Upper lobe of right lung (tissue), 1 donor: ENCODE measurements at regions not wholly inside any gene's neighbourhood (a gene's known extent, or its start where the extent isn't known, plus 50 kb on each side); places are given as distances from the start of the nearest gene placed in this dataset.

Experiments used
- ATAC-seq: fragments of 200-7000 bp; cut with Tn5 transposase; one replicate; pipeline ENCODE4 v1.9.1; 2020; ENCODE audit warnings: mild to moderate bottlenecking, moderate library complexity
- DNase-seq: peaks from one replicate; pipeline ENCODE4 v3.0.0-alpha.2; 2020
- H3K27ac ChIP-seq: fragments of 200-600 bp; one replicate; pipeline ENCODE4 v1.8.0; 2022
- H3K27me3 ChIP-seq: fragments of 200-600 bp; one replicate; pipeline ENCODE4 v1.8.0; 2022; ENCODE audit warnings: mild to moderate bottlenecking
- H3K36me3 ChIP-seq: fragments of 200-600 bp; one replicate; pipeline ENCODE4 v1.8.0; 2022
- H3K4me1 ChIP-seq: fragments of 200-600 bp; one replicate; pipeline ENCODE4 v1.8.0; 2022
- H3K4me3 ChIP-seq: fragments of 200-600 bp; one replicate; pipeline ENCODE4 v1.8.0; 2022; ENCODE audit warnings: mild to moderate bottlenecking
- H3K9me3 ChIP-seq: fragments of 200-600 bp; one replicate; pipeline ENCODE4 v1.8.0; 2022
- intact Hi-C: fragments of 100-400 bp; cut with DNase I; formaldehyde crosslinking; loops from one replicate; pipeline ENCODE4 v1.11.0; 2022
- TF ChIP-seq, protein P1 (sequence below): fragments of 200-600 bp; IDR thresholded peaks from one replicate; pipeline ENCODE4 v1.8.0; 2022; ENCODE audit warnings: antibody characterized with exemption
- donor health status: DM: no; HTN: yes; CAD: no; lungs with severe emphysema.

DNA sequence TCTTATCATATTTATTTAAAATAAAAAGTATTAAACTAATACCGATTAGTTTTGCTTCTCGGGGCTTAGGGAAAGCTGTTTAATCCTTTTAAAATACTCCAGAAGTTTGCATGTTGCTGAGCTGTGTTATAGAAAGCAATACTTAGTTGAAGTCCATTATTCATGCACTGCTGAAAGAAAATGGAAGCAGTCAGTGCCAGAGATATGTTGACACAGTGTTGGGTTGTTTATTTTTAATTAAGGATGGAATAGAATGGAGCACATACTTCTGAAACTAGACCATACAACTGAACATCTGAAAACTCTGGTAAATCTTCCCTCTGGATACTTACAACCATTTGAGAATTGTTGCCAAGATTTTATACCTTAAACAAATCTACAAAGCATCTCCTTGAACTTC lies 282.7 kb upstream of the CCDC179 start:
- ATAC-seq (no peak), DNase-seq (no peak)
- Histone ChIP-seq H3K27me3 (no peaks in the 10 kb centered on the region), H3K9me3 (no peaks in the 10 kb centered on the region), H3K27ac (no peak overlapping the region), H3K4me3 (no peak overlapping the region), H3K4me1 (no peaks in the 10 kb centered on the region), H3K36me3 (no peaks in the 10 kb centered on the region)
- intact Hi-C loops = no loop called here
- TF ChIP-seq, protein P1, sequence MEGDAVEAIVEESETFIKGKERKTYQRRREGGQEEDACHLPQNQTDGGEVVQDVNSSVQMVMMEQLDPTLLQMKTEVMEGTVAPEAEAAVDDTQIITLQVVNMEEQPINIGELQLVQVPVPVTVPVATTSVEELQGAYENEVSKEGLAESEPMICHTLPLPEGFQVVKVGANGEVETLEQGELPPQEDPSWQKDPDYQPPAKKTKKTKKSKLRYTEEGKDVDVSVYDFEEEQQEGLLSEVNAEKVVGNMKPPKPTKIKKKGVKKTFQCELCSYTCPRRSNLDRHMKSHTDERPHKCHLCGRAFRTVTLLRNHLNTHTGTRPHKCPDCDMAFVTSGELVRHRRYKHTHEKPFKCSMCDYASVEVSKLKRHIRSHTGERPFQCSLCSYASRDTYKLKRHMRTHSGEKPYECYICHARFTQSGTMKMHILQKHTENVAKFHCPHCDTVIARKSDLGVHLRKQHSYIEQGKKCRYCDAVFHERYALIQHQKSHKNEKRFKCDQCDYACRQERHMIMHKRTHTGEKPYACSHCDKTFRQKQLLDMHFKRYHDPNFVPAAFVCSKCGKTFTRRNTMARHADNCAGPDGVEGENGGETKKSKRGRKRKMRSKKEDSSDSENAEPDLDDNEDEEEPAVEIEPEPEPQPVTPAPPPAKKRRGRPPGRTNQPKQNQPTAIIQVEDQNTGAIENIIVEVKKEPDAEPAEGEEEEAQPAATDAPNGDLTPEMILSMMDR = no peak

DNA sequence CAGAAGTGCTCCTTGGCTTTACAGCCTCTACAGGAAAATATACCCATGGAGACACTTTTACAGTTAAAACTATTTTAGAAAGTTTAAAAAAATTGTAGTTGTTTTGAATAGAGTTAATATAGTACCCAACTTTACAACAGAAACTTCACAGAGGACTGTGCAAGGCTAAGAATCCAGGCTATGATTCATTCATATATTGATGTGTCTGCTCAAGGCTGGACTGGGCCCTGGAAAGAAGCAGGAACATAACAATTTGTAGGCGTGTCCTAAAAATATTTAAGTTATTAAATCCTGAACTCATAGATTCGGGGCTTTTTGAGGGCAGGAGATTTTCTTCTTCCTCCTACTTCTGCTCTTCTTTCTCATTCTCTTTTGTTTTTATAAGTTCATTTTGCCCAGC lies 291.5 kb upstream of the CCDC179 start:
- intact Hi-C loops = no loop called here

GRCh38 chr11:23155503-23155902 lies 295.2 kb upstream of the CCDC179 start:
- intact Hi-C loops = no loop called here
- DNase-seq (no peak), ATAC-seq (no peak)
- no peaks in the 10 kb centered on the region for H3K27me3 ChIP-seq
- H3K4me1 ChIP-seq = no peaks in the 10 kb centered on the region
- TF ChIP-seq, protein P1 = no peak
- H3K4me3 ChIP-seq = no peak overlapping the region
- no peak overlapping the region for H3K27ac ChIP-seq
- H3K36me3 ChIP-seq = no peaks in the 10 kb centered on the region
- H3K9me3 ChIP-seq = no peaks in the 10 kb centered on the region

More for the DNA sequence above, 291.5 kb upstream of the CCDC179 start:
- DNase-seq = no peak
- Histone ChIP-seq H3K36me3 (no peaks in the 10 kb centered on the region), H3K27ac (no peak overlapping the region), H3K27me3 (no peaks in the 10 kb centered on the region), H3K9me3 (no peaks in the 10 kb centered on the region), H3K4me3 (no peak overlapping the region), H3K4me1 (no peaks in the 10 kb centered on the region)
- TF ChIP-seq, protein P1 = no peak
- ATAC-seq = no peak

DNA sequence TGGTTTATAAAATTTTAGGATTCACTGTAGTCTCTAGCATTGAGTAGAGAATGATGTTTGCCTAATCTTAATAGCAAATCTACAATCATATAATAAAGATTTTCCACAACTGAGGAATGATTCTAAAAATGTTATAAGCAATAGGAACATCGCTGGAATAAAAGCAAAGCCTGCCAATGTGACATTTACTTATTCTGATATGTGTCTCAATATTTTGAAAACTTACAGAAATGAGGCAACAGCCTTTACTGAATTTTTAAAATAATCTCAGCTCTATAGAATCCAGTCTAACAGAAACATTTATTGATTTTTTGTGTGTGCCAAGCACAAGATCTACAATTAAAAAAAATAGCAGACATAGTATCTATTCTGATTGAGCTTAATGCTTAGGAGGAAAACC lies 303.7 kb upstream of the CCDC179 start:
- no peak overlapping the region for H3K4me3 ChIP-seq
- no peak overlapping the region for H3K27ac ChIP-seq
- no peak for DNase-seq
- H3K9me3 ChIP-seq = no peaks in the 10 kb centered on the region
- H3K36me3 ChIP-seq = no peaks in the 10 kb centered on the region
- TF ChIP-seq, protein P1 = no peak
- intact Hi-C loops = no loop called here
- no peak for ATAC-seq
- H3K27me3 ChIP-seq = no peaks in the 10 kb centered on the region
- no peaks in the 10 kb centered on the region for H3K4me1 ChIP-seq

- Histone ChIP-seq H3K27ac (no peak overlapping the region), H3K4me3 (no peak overlapping the region), H3K4me1 (no peaks in the 10 kb centered on the region), H3K27me3 (no peaks in the 10 kb centered on the region), H3K36me3 (no peaks in the 10 kb centered on the region), H3K9me3 (no peaks in the 10 kb centered on the region)
- intact Hi-C loops = no loop called here
- TF ChIP-seq, protein P1 = no peak
- no peak for DNase-seq
- no peak for ATAC-seq
These were observed 306.1 kb upstream of the CCDC179 start for GRCh38 chr11:23166376-23166775.

DNA sequence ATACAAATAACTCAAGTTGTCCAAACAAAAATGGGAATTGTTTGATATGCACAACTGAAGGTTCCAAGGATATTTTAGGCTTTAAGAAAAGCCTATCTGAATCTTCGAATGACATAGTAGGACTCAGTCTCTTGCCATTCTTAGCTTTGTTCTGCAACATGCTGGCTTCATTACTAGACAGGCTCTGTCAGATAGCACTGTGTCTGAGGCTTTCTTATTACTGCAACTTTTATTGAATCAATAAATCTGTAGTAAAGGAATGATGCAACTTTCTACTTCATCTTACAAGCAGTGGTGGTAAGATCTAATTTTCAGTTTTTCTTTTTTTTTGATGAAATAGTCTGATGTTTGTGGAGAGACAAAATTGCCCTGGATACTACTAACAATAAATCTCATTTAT lies 319.3 kb upstream of the CCDC179 start:
- H3K27me3 ChIP-seq = no peaks in the 10 kb centered on the region
- ATAC-seq = no peak
- no peaks in the 10 kb centered on the region for H3K36me3 ChIP-seq
- no peak overlapping the region for H3K27ac ChIP-seq
- H3K9me3 ChIP-seq = no peaks in the 10 kb centered on the region
- intact Hi-C loops = no loop called here
- DNase-seq = no peak
- no peaks in the 10 kb centered on the region for H3K4me1 ChIP-seq
- no peak overlapping the region for H3K4me3 ChIP-seq
- TF ChIP-seq, protein P1 = no peak
